GM19035 (cell line): ENCODE measurements at regions not wholly inside any gene's neighbourhood (a gene's known extent, or its start where the extent isn't known, plus 50 kb on each side); places are given as distances from the start of the nearest gene placed in this dataset.
"Not testable (repeated sequence)": the region's sequence is repeated elsewhere in the genome, so short reads cannot be mapped to it uniquely, and the experiment has no call there.

Experiments used
- ATAC-seq: cut with Tn5 transposase; IDR thresholded peaks from one replicate; pipeline ENCODE4 v1.9.1; 2021; ENCODE audit not compliant: unreplicated experiment

DNA sequence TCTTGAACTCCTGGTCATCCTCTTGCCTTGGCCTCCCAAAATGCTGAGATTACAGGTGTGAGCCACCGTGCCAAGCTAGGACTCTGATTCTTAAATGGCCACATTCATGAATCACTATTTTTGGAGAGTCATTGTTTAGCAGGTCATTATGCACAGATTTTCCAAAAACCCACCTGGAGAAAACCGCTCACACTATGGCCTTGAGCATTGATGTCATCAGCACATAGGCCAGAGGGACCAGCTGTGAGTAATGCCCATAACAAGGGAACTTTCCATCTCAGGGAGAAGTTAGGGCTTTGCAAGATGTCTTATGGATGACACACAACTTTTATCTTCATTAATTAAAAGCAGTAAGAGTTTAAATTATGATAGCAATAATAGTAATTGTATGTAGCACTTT lies 86.4 kb upstream of the KIF5B start:
- no peak for ATAC-seq

DNA sequence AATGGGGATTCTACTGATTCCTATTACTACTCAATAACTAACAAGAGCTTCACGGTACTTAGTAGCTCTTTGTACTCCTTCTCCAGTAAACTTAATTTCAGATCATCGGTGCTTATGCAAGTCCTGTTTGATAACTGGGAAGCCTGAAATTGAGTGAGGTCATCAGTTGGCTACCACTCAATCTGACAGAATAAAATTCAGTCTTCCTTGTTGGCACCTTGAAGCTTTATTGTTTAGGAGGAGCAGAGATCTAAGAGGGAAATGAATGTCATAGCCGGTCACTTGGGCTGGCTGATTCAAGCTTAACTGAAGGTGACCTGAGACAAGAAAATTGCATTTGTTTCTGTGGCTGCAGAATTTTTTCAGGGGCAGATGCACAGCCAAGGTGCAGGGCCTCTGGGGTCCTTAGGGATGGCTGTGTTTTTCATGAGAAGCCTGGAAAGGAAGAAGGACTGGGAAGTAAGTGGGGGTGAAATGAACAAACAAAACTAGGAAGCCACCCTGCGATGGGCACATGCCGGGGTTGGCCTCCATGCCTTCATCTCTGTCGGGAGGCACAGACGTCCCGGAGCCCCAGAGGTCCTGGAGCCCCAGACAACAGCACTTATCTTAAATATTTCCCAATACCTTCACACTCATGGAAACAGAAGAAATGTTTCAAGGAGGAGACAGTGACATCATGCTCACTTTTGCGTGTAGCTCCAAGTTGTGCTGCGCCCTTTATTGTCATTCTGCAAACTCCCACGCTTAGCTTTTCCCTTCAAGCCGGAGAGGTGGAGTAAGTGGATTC lies 85.0 kb upstream of the KIF5B start:
- ATAC-seq = no peak

DNA sequence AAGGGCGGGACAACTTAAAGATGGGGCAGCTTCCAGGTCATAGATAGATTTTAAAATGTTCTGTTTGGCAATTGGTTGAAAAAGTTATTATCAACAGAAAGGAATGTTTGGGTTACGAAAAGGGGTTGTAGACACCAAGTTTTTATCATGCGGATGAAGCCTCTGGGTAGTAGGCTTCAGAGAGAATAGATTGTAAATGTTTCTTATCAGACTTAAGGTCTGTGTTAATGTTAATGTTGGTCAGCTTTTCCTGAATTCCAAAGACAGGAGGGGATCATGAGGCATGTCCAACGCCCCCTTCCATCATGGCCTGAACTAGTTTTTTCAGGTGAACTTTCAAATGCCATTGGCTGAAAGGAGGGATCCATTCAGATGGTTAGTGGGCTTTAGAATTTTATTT lies 84.2 kb upstream of the KIF5B start:
- ATAC-seq = no peak

DNA sequence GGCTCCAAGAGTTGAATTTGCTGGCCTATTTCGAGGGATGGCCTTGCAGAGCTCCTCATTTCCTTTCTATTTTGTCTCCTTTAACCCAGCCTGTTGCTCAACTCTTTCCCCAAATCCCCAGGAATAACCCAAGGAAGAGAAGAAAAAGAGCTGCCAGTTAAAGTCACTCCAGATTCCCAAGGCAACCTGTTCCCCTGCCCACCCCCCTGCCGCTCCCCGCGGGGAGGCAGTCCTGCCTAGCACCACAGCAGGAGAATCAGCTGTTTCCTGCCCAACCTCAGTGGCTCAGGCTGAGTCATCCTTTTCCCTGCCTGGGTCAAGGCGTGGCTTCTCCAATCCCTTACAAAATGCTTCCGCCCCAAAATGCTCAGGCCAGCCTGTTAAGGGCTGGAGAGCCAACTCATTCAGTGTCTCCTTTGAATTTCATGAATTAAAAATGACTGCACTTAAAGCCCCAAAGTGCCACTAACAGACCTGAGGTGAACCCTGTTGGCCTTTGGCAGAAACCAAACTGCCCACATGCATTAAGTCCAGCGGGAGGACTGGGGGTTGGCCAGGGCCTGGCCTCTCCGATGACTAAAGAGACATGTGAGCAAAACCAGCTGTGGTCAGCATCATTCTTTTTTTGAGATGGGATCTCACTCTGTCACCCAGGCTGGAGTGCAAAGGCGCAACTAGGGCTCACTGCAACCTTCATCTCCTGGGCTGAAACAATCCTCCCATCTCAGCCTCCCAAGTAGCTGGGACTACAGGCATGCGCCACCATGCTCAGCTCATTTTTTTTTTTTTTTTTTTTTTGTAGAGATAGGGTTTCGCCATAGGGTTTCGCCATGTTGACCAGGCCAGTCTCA lies 83.2 kb upstream of the KIF5B start:
- ATAC-seq = no peak

DNA sequence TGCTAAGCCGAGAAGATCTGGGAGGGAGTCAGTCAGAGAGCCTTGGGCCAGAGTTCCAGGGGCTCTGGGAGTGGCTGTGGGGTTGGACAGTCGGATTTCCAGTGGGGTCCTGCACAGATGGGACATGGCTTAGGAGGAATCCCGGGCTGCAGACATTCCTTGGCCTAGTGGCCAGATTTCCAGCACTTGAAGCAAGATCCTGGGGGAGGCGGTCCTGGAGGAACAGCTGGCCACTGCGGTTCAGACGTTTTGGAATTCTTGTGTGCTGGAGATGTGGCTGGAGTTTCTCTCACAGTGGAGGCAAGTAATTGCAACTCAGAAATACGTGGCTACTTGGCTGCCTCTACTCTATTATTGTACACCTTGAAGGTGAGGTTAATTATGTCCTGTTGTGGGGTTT lies 80.7 kb upstream of the KIF5B start:
- ATAC-seq = not testable (repeated sequence)

DNA sequence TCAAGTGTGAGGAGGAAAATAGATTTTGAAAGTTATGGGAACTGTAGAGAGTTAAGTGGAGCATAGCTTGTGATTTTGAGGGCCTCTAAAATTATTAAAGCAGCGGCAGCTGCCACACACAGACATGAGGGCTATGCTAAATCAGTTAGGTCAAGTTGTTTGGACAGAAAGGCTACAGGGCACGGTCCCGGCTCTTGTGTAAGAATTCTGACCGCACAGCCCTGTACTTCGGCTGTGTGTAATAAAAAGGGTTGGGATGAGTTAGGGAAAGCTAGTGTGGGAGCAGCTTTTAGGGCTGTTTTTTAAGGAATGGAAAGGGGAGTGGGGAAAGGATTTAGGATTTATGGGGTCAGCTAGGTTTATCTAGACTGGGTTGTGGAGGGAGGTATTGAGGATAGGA lies 79.6 kb upstream of the KIF5B start:
- not testable (repeated sequence) for ATAC-seq

DNA sequence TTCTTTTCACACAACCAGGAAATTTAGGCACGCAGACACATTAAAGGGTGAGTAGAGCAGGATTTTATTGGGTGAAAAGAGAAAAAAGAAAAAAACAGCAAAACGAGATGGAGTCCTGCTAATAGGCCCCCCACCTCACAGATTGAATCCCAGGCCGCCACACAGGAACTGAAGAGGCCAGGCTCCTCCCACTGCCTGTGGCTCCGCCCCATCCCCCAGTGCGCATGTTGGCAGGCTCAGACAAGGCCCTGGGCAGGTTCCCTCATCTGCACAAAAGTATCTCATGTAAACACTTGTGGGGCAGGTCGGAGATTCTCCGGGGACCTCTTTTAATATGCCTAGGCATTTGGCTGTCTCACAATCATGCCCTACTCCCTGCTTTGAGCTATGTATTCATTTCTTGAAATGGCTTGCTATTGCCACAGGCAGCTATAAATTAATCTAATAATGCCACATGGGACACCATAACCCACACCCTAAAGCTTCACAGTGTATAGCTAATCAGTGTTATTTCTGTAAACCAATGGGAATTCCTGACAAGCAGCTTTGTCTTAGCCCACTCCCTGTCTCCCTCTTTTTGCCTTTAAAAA lies 76.2 kb upstream of the KIF5B start:
- no peak for ATAC-seq

DNA sequence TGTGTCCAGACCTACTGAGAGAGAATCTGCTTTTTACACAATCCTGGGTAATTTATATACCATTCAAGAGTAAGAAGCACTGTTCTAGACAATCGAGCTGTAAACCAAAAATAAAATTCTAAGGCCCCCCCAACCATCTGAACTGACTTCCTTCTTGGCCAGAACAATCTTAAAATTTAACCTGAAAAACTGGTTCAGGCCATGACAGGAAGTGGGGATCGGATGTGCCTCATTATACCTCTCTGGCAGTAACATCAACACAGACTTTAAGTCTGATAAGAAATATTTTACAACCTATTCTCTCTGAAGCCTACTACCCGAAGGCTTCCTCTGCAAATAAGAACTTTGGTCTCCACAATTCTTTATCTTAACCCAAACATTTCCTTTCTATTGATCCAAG lies 75.2 kb upstream of the KIF5B start:
- no peak for ATAC-seq

DNA sequence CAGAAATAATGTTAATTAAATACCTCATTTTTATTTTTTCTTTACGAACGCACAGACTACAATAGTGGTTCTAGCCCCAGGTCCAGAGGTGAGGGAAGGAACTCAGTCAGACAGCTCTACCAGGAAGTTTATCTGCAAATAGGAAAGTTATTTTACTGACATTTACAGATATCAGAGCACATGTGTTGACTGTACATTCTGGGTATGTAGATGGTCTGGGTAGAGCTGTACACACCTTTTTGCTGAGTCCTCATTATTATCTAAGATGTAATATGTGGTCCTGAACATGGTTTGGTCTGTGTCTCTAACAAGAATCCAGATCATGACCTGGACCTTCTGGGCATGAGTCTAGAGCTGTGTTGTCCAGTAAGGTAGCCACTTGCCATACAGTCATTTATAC lies 74.6 kb upstream of the KIF5B start:
- no peak for ATAC-seq

DNA sequence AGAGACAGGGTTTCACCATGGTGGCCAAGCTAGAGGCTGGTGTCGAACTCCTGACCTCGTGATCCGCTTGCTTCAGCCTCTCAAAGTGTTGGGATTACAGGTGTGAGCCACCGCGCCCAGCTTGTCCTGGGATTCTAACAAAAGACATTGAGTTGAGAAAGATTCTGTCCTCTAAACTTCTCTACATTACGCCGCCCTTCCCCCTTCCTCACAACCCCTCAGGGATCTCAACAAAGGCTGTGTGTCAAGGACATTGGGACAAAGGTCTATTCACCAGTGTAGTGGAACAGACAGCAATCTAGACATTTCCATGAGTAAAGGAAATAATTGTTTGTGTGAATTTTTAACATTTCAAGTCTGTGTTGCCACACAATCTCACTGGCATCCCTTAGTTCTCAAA lies 68.8 kb upstream of the KIF5B start:
- no peak for ATAC-seq

DNA sequence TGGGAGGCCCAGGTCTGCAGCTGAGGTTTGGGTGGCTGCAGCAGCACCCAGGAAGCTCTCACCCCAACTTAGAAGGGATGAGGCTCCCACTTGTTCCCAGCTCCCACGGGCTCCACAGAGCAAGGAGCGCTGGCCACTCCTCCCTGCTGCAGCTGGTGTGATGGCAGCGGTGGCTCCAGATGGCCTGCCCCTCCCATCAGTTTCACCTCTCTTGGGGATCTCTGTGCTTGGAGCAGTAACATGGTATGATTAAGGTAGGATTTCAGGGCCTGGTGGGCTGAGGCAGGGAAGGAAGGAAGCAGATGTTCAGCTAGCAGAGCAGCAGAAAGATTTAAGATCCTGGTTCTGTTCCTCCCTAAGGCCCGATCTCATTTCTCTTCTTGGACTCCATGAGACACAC lies 66.8 kb upstream of the KIF5B start:
- ATAC-seq = no peak

DNA sequence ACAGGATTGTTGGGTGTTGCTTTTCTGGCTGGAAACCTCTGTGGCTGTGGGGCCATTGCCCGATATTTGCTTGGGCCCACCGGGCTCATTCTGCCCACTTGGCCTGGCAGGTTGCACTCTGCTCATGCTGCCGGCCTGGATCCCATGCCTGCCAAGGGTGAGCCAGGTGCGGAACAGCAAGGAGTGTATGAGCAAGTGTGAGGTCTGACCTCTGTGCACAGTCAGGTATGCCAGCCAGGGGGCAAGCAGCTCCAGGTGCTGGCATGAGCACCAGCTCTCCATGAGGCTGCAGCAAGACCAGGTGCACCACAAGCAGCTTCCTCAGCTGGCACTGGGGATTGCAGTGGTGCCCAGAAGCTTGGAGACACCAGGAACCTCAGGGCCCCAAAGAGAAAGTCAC lies 65.4 kb upstream of the KIF5B start:
- no peak for ATAC-seq

DNA sequence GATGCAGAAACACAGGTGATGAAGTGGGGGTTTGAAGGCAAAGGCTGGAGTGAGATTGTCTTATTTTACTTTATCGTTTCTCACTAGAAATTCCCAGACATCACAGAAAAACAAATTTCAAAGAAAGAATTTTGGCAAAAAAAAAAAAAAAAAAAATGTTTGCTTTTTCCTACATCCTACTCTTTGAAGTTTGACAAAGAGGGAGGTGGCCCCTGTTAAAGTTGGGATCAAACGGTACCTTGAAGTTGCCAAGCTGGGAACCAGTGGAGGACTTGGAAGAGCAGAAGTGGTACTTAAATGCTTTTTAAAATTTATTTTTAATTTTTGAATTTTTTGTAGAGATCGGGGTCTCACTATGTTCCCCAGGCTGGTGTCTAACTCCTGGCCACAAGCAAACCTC lies 63.9 kb upstream of the KIF5B start:
- ATAC-seq = no peak

DNA sequence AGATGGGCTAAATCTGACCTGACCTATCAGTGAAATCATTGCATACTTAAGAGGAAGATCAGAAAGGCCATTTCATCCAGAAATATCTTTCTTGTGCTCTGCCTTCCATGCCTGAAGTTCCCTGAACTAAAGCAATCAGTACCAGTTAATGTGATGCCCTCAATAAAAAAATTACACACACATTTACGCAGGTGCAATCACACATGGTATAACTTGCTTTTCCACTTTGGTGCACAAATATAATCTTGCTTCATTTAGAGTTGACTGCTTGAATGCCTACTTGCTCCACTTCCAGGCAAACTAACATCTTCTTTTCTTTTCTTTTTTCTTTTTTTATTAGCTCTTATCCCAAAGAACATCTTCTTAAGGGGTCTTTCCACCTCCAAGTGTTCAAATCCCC lies 58.3 kb upstream of the KIF5B start:
- ATAC-seq = no peak

DNA sequence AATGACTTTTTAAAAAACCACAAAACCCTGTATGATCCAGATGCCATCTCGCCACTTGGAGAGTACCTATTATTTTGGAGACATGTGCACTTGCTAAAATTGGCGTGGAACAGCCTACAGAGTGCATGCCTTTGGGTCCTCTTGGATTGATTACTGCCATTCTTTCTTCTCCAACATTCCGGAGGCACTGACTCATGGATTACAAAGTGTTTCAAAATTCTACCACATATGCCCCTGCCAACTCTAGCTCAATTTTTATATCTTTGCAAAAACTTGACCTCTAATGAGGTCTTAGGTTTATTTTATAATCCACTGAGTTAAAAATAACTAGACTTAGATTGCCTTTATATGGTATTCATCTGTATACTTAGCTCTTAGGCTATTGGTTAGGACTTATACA lies 55.8 kb upstream of the KIF5B start:
- ATAC-seq = no peak

DNA sequence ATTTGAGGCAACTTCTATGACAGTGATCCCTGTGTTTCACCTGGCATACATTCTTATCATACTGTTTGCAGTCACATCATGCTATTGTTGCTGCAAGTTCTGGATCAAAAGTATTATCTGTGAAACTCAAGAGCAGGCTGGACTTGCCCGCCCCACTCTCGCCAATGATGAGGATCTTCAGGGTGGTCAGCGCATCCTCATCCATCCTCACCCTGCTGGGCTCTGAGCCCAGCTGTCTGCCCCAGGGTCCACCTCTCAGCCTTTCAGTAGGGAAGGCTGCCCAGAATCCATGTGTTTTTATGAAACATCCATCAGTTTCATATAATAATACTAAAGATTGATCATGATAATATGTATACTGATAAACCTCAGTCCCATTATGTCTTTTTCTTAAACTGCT lies 55.4 kb upstream of the KIF5B start:
- ATAC-seq = no peak

DNA sequence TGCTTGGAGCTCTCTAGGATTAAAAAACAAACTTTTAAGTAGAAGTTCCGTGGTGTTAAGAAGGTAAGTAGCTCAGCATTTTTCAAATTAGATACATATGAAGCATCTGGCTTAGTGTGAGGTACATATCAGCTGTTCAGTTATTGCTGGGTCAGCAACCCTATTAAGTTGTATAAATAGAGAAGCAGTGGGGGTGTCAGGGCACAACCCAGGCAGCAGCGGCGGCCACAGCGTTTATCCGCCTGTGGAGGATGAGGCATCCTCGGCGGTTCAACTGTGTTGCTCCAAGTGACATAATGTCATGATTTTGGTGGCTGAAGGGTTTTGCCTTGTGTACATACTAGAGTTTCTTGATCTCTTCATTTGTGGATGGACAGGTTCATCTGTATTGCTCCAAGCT lies 54.6 kb upstream of the KIF5B start:
- ATAC-seq = no peak

DNA sequence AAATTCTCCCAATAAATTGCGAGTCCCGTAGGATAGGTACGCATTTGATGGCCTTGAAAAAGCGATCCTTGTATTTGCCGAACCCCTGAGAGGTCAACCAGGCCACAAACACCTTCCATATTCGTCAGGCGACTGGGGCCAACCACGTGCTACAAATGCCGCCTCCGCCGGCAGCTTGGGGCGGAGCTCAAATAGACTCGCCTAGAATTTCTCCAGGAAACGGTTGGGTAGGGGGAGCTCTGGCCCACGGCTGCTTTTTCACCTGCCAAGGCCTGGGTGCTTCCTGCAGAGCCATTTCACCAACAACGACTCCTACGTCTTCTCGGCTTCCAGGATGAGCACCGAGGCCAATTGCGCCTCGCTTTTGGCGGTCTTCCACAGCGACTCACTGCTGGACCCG lies 53.4 kb upstream of the KIF5B start:
- no peak for ATAC-seq
